Body of pancreas (tissue), 4 donors: ENCODE measurements at regions not wholly inside any gene's neighbourhood (a gene's known extent, or its start where the extent isn't known, plus 50 kb on each side); places are given as distances from the start of the nearest gene placed in this dataset.
A peak's percentile ranks its signal among the peaks of the same experiment; 100 is the strongest.
"Not testable (repeated sequence)": the region's sequence is repeated elsewhere in the genome, so short reads cannot be mapped to it uniquely, and the experiment has no call there.

Experiments used
- ATAC-seq: fragments of 150-250 bp; one replicate; pipeline ENCODE4 v1.9.1; 2016
- DNase-seq, 4 donors: peaks; one replicate each; pipeline ENCODE4 v3.0.0-alpha.2; 2019
- H3K27ac ChIP-seq, 4 donors: fragments of 200-600 bp; sonication (generic); 1 replicate in 3 of 4; 2 replicates in 1 of 4; pipeline versions ENCODE4 v1.5.1 to v1.6.1; 2016 to 2019; ENCODE audit warnings: mild to moderate bottlenecking in 1 of 4, mixed read lengths in 1 of 4, moderate library complexity in 1 of 4
- H3K27me3 ChIP-seq, 2 donors: fragments of 200-600 bp; sonication (generic); one replicate each; pipeline ENCODE4 v1.6.0; 2016; ENCODE audit warnings: mild to moderate bottlenecking in 1 of 2
- H3K36me3 ChIP-seq, 2 donors: fragments of 200-600 bp; sonication (generic); replicated peaks in 1 of 2; 2 replicates each; pipeline ENCODE4 v1.5.1; 2016; ENCODE audit warnings: low read depth in 2 of 2; ENCODE audit not compliant: insufficient read depth in 1 of 2
- H3K4me1 ChIP-seq: fragments of 200-600 bp; sonication (generic); one replicate; pipeline ENCODE4 v1.6.0; 2016
- H3K4me3 ChIP-seq, 2 donors: fragments of 200-600 bp; sonication (generic); 1 replicate in 1 of 2; 2 replicates in 1 of 2; pipeline ENCODE4 v1.5.1; 2016 to 2019
- H3K9me3 ChIP-seq, 3 donors: fragments of 200-600 bp; sonication (generic); 1 replicate in 2 of 3; 2 replicates in 1 of 3; pipeline ENCODE4 v1.5.1; 2016
- CTCF ChIP-seq, 7 experiments: fragments of 450-650 bp in 4 of 7; fragments of 200-600 bp in 3 of 7; sonication (generic) in 3 of 7; IDR thresholded peaks; one replicate each; pipeline ENCODE4 v1.5.1; 2016 to 2019; ENCODE audit warnings: antibody characterized with exemption in 7 of 7
- POLR2A ChIP-seq, 3 donors: fragments of 450-650 bp; IDR thresholded peaks; one replicate each; pipeline ENCODE4 v1.6.1; 2016; ENCODE audit warnings: antibody characterized with exemption in 3 of 3, mild to moderate bottlenecking in 2 of 3
- WGBS, 2 donors: methylation state at CpG; one replicate each; pipeline ENCODE4 v1.1.5; 2017; 5-methylcytosine and 5-hydroxymethylcytosine counted together
- intact Hi-C: fragments of 100-400 bp; cut with DNase I; formaldehyde crosslinking; loops from one replicate; pipeline ENCODE4 v1.15.1; 2023

- peaks cover 34% of the 10 kb centered on the region for H3K4me1 ChIP-seq
- WGBS, 2 donors: 83 to 86% methylated on average over 6 to 7 of the region's 7 CpGs
- H3K9me3 ChIP-seq, H3K4me3 ChIP-seq, H3K27me3 ChIP-seq, H3K27ac ChIP-seq, intact Hi-C loops, DNase-seq, ATAC-seq, H3K36me3 ChIP-seq: not testable (repeated sequence)
These were observed 201.8 kb downstream of the RTP5 start for GRCh38 chr2:242071377-242071776.

GRCh38 chr2:242071936-242072335 is 202.4 kb downstream of the RTP5 start:
- H3K9me3 ChIP-seq, H3K27ac ChIP-seq, ATAC-seq, H3K4me3 ChIP-seq, intact Hi-C loops, H3K36me3 ChIP-seq, DNase-seq, H3K27me3 ChIP-seq: not testable (repeated sequence)
- peaks cover 34% of the 10 kb centered on the region for H3K4me1 ChIP-seq
- 90 to 91% methylated on average over 11 of the region's 11 CpGs for WGBS, 2 donors

- DNase-seq: no peak
These were observed 205.6 kb downstream of the RTP5 start for GRCh38 chr2:242075168-242075567.

GRCh38 chr2:242075696-242076095 is 206.2 kb downstream of the RTP5 start:
- Histone ChIP-seq H3K27ac (peak overlapping the region; percentile 26 to 63 (median 34)), H3K27me3 (no peaks in the 10 kb centered on the region), H3K4me3 (no peak overlapping the region), H3K9me3 (no peaks in the 10 kb centered on the region), H3K4me1 (peaks cover 30% of the 10 kb centered on the region), H3K36me3 (no peaks in the 10 kb centered on the region)
- WGBS, 2 donors: 55 to 62% methylated on average over 7 of the region's 7 CpGs
- DNase-seq (peak in 2 of 4 donors; percentile 33 to 60), ATAC-seq (peak; percentile 16)
- intact Hi-C loops: no loop called here
- TF ChIP-seq POLR2A (IDR thresholded peaks at IDR 0.05): no peak
- TF ChIP-seq CTCF (IDR thresholded peaks at IDR 0.05): no peak

More at GRCh38 chr2:242075168-242075567, 205.6 kb downstream of the RTP5 start:
- peak overlapping the region in 3 of 4 donors; percentile 22 to 27 (median 26) for H3K27ac ChIP-seq
- no peaks in the 10 kb centered on the region for H3K27me3 ChIP-seq
- no peaks in the 10 kb centered on the region for H3K36me3 ChIP-seq
- H3K9me3 ChIP-seq: no peaks in the 10 kb centered on the region
- no peak for ATAC-seq
- 35 to 44% methylated on average over 2 of the region's 2 CpGs for WGBS, 2 donors
- no peak for TF ChIP-seq POLR2A (IDR thresholded peaks at IDR 0.05)
- no peak for TF ChIP-seq CTCF (IDR thresholded peaks at IDR 0.05)
- intact Hi-C loops: no loop called here
- H3K4me3 ChIP-seq: no peak overlapping the region
- peaks cover 30% of the 10 kb centered on the region for H3K4me1 ChIP-seq

GRCh38 chr2:242076184-242076583 is 206.7 kb downstream of the RTP5 start:
- intact Hi-C loops, ATAC-seq, H3K27me3 ChIP-seq, H3K4me3 ChIP-seq, H3K9me3 ChIP-seq, H3K36me3 ChIP-seq, DNase-seq: not testable (repeated sequence)
- peaks cover 33% of the 10 kb centered on the region for H3K4me1 ChIP-seq
- peak overlapping the region; percentile 26 to 63 (median 34) for H3K27ac ChIP-seq
- 69 to 72% methylated on average over 4 of the region's 4 CpGs for WGBS, 2 donors

GRCh38 chr2:242078426-242078825 is 208.9 kb downstream of the RTP5 start:
- H3K4me3 ChIP-seq, H3K36me3 ChIP-seq, H3K27ac ChIP-seq, ATAC-seq, DNase-seq, H3K27me3 ChIP-seq, H3K9me3 ChIP-seq, intact Hi-C loops: not testable (repeated sequence)
- 53 to 81% methylated on average over 3 of the region's 3 CpGs for WGBS, 2 donors
- H3K4me1 ChIP-seq: peaks cover 40% of the 10 kb centered on the region

GRCh38 chr2:242079792-242080191 is 210.3 kb downstream of the RTP5 start:
- H3K9me3 ChIP-seq, H3K36me3 ChIP-seq, H3K4me3 ChIP-seq, intact Hi-C loops, H3K27me3 ChIP-seq: not testable (repeated sequence)
- Histone ChIP-seq H3K4me1 (peaks cover 40% of the 10 kb centered on the region), H3K27ac (peak overlapping the region; percentile 85 to 94 (median 94))
- WGBS, 2 donors: 43 to 54% methylated on average over 7 of the region's 7 CpGs
- peak in 3 of 4 donors; percentile 52 to 66 (median 60) for DNase-seq
- ATAC-seq: peak; percentile 16
